Activated B cell treated with CpG ODN at 0.5 μM for 24 hours (primary cell): ENCODE measurements at regions not wholly inside any gene's neighbourhood (a gene's known extent, or its start where the extent isn't known, plus 50 kb on each side); places are given as distances from the start of the nearest gene placed in this dataset.
"Not testable (repeated sequence)": the region's sequence is repeated elsewhere in the genome, so short reads cannot be mapped to it uniquely, and the experiment has no call there.

Experiments
- ATAC-seq: fragments of 200-7000 bp; cut with Tn5 transposase; one replicate; pipeline ENCODE4 v1.10.0; 2021; ENCODE audit warnings: low read depth, mild to moderate bottlenecking, moderate library complexity
- CTCF ChIA-PET: fragments of 350-600 bp; sonication (Branson Sonifier 250); formaldehyde crosslinking; loops from one replicate; lab custom pipeline; 2021; ENCODE audit warnings: antibody characterized with exemption; lab: Charles Lee
- POLR2A ChIA-PET: fragments of 350-600 bp; sonication (Branson Sonifier 250); formaldehyde crosslinking; loops from one replicate; lab custom pipeline; 2021; ENCODE audit warnings: antibody characterized with exemption; lab: Charles Lee
- DNase-seq: peaks from one replicate; pipeline ENCODE4 v3.0.0; 2022
- H3K27ac Mint-ChIP-seq: one replicate; pipeline ENCODE4 v1.8.0; 2020; ENCODE audit warnings: mixed read lengths
- H3K27me3 Mint-ChIP-seq: one replicate; pipeline ENCODE4 v1.8.0; 2021; ENCODE audit warnings: mixed read lengths
- H3K36me3 Mint-ChIP-seq: one replicate; pipeline ENCODE4 v1.8.0; 2021; ENCODE audit warnings: low read depth, mixed read lengths
- H3K4me1 Mint-ChIP-seq: one replicate; pipeline ENCODE4 v1.8.0; 2021; ENCODE audit warnings: mixed read lengths
- H3K4me3 Mint-ChIP-seq: one replicate; pipeline ENCODE4 v1.8.0; 2020; ENCODE audit warnings: mild to moderate bottlenecking, mixed read lengths
- H3K9me3 Mint-ChIP-seq: one replicate; pipeline ENCODE4 v1.8.0; 2020; ENCODE audit warnings: mixed read lengths
- intact Hi-C: fragments of 100-400 bp; cut with micrococcal nuclease; formaldehyde crosslinking; loops from one replicate; pipeline ENCODE4 v1.15.1; 2024
- TF ChIP-seq, protein P1 (sequence below): fragments of 200-600 bp; IDR thresholded peaks from one replicate; pipeline ENCODE4 v1.8.0; 2022; ENCODE audit warnings: antibody characterized with exemption, mild to moderate bottlenecking

DNA sequence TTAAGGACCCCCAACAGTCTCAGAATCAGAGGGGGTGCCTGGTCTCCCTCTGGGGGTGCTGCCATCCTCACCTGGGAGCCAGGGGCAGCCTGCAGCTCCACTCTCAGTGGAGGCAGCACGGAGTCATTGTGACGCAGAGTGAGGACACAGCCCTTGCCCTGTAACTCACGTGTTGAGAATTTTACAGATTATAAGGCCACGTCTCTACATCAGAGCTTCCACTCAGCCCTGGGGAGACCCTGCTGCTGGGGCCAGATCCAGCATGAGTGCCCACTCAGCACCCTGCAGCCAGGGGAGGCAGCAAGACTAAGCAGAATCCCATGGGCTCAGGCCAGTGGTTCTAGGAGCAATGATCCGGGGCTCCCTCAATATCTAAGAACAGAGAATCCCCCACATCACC, 137.4 kb upstream of the AFDN start:
- DNase-seq (no peak), ATAC-seq (no peak)
- Mint-ChIP-seq H3K27me3 (peaks cover 26% of the 10 kb centered on the region), H3K4me3 (no peak overlapping the region), H3K27ac (no peak overlapping the region), H3K9me3 (peaks cover 3% of the 10 kb centered on the region), H3K4me1 (peaks cover 8% of the 10 kb centered on the region), H3K36me3 (no peaks in the 10 kb centered on the region)
- ChIA-PET CTCF (no interaction called here), POLR2A (no interaction called here)
- TF ChIP-seq, protein P1, sequence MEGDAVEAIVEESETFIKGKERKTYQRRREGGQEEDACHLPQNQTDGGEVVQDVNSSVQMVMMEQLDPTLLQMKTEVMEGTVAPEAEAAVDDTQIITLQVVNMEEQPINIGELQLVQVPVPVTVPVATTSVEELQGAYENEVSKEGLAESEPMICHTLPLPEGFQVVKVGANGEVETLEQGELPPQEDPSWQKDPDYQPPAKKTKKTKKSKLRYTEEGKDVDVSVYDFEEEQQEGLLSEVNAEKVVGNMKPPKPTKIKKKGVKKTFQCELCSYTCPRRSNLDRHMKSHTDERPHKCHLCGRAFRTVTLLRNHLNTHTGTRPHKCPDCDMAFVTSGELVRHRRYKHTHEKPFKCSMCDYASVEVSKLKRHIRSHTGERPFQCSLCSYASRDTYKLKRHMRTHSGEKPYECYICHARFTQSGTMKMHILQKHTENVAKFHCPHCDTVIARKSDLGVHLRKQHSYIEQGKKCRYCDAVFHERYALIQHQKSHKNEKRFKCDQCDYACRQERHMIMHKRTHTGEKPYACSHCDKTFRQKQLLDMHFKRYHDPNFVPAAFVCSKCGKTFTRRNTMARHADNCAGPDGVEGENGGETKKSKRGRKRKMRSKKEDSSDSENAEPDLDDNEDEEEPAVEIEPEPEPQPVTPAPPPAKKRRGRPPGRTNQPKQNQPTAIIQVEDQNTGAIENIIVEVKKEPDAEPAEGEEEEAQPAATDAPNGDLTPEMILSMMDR = no peak
- intact Hi-C loops = no loop called here

DNA sequence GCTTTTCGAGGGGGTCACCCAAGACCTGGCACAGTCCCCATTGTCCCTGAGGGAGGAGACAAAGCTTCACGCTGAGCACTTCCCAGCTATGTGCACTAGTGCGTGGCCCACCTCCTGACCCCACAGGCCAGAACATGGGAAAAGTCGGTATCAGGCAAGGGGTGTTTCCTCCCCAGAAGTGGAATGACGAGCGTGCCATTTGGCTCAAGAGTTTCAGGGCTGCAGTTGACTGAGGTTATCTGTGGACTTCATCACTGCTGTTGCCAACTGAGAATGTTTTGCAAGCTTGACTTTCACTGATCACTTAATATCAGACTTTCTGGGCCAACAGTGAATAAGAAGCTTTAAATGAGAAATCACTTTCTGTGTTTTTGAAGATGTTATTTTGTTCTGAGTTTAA, 137.0 kb upstream of the AFDN start:
- intact Hi-C loops = no loop called here
- ChIA-PET CTCF (interaction anchor here (0.7 kb wide), 1 partner anchor 439 kb away, joined by 3 read pairs; no protein-coding TSS in a partner anchor), POLR2A (no interaction called here)
- peaks cover 3% of the 10 kb centered on the region for H3K9me3 Mint-ChIP-seq
- no peaks in the 10 kb centered on the region for H3K36me3 Mint-ChIP-seq
- no peak overlapping the region for H3K4me3 Mint-ChIP-seq
- H3K27me3 Mint-ChIP-seq = peaks cover 26% of the 10 kb centered on the region
- H3K27ac Mint-ChIP-seq = no peak overlapping the region
- TF ChIP-seq, protein P1 = no peak
- DNase-seq (no peak), ATAC-seq (no peak)
- peaks cover 8% of the 10 kb centered on the region for H3K4me1 Mint-ChIP-seq

DNA sequence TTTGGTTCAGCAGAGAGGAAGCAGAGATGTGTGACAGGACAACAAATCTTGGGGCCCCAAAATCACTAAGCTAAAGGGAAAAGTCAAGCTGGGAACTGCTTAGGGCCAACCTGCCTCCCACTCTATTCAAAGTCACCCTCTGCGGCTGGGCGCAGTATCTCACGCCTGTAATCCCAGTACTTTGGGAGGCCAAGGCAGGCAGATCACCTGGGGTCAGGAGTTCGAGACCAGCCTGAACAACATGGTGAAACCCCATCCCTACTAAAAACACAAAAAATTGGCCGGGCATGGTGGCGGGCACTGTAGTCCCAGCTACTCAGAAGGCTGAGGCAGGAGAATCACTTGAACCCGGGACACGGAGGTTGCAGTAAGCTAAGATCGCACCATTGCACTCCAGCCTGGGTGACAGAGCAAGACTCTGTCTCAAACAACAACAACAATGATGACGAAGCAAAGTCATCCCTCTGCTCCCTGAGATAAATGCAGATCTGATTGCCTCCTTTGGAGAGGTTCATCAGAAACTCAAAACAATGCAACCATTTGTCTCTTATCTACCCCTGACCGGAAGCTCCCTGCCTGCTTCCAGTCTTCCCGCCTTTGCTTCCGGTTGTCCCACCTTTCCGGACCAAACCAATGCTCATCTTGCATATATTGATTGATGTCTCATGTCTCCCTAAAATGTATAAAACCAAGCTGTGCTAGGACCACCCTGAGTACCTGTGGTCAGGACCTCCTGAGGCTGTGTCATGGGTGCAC, 136.4 kb upstream of the AFDN start:
- H3K4me3 Mint-ChIP-seq, intact Hi-C loops, ATAC-seq, H3K4me1 Mint-ChIP-seq, H3K9me3 Mint-ChIP-seq, POLR2A ChIA-PET, H3K36me3 Mint-ChIP-seq, DNase-seq, H3K27ac Mint-ChIP-seq: not testable (repeated sequence)
- CTCF ChIA-PET = interaction anchor here (0.7 kb wide), 1 partner anchor 438 kb away, joined by 3 read pairs; no protein-coding TSS in a partner anchor
- peaks cover 21% of the 10 kb centered on the region for H3K27me3 Mint-ChIP-seq

DNA sequence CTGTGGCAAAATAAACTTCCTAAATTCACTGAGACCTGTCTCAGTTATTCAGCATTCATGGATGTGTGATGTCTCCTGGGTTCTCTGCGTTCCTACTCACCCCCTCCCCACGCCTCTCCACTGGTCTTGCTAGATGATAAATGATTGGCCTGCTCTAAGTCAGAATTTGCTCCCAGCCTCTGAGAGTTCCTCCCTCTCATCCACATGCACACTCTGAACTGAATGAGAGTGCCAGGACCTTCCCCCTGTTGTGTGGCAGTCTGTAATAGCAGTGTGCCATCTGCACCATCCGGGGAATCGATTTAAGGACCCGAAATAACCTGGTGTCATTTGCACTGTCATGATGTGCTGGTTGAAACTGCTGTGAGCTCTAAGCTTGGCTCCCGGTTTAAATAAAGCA, 135.8 kb upstream of the AFDN start:
- TF ChIP-seq, protein P1 = no peak
- CTCF ChIA-PET = no interaction called here
- Mint-ChIP-seq H3K4me1 (peaks cover 1% of the 10 kb centered on the region), H3K9me3 (peaks cover 3% of the 10 kb centered on the region), H3K27ac (no peak overlapping the region), H3K4me3 (no peak overlapping the region), H3K27me3 (peaks cover 18% of the 10 kb centered on the region), H3K36me3 (no peaks in the 10 kb centered on the region)
- ATAC-seq = no peak
- intact Hi-C loops = no loop called here
- DNase-seq = no peak
- POLR2A ChIA-PET = interaction anchor here (0.6 kb wide), 1 partner anchor 156 kb away, joined by 3 read pairs; no protein-coding TSS in a partner anchor

DNA sequence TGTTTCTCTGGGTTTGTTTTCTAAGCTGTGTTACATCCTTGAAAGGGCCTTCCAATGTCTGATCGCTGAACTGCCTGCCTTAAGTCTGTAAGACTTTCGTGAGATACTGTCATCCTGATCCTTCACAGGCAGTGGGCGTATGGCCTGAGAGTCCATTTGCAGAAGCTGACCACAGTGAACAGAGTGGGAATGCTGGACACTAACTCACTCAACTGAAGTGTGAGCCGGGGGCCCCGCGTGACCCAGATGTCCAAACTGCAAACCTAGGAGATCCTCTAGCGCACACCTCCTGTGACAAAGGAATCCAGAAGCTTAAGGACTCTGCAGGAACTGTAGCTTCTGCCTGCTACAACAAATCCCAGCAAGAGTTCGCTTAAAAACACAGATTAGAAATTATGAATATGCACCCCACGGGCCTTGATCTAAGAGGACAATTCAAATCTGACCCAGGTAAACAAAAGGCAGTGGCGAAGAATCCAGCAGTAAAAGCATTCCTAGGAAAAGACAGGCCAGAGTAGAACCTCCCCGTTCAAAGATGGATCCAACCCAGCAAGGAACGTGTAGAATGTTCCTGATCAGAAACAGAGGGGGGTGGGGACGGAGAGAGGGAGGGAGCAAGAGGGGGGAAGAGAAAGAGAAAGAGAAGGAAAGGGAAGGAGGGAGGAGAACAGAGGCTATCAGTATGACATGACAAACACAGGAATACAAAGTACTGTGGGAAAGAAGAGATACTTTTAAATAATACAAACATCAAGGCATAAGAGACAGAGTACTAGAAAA, 135.0 kb upstream of the AFDN start:
- Mint-ChIP-seq H3K27me3 (peaks cover 18% of the 10 kb centered on the region), H3K4me1 (no peaks in the 10 kb centered on the region), H3K27ac (no peak overlapping the region), H3K4me3 (no peak overlapping the region), H3K9me3 (peaks cover under 1% of the 10 kb centered on the region), H3K36me3 (no peaks in the 10 kb centered on the region)
- ATAC-seq (no peak), DNase-seq (no peak)
- intact Hi-C loops = no loop called here
- POLR2A ChIA-PET = interaction anchor here (0.6 kb wide), 1 partner anchor 157 kb away, joined by 3 read pairs; no protein-coding TSS in a partner anchor
- TF ChIP-seq, protein P1 = no peak
- CTCF ChIA-PET = no interaction called here

DNA sequence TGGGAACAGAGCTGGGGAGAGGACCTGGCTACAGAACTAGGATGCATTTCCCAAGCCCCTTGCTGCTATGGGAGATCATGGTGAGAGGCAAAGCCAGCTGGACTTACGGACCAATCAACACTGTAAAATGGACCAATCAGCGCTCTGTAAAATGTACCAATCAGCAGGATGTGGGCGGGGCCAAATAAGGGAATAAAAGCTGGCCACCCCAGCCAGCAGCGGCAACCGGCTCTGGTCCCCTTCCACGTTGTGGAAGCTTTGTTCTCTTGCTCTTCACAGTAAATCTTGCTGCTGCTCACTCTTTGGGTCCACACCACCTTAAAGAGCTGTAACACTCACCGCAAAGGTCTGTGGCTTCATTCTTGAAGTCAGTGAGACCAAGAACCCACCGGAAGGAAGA, 133.2 kb upstream of the AFDN start:
- ATAC-seq, H3K36me3 Mint-ChIP-seq, intact Hi-C loops, CTCF ChIA-PET, DNase-seq, H3K9me3 Mint-ChIP-seq, POLR2A ChIA-PET, H3K27ac Mint-ChIP-seq, H3K4me1 Mint-ChIP-seq, H3K4me3 Mint-ChIP-seq: not testable (repeated sequence)
- H3K27me3 Mint-ChIP-seq = peaks cover 18% of the 10 kb centered on the region
